ENCODE measurements at regions not wholly inside any gene's neighbourhood (a gene's known extent, or its start where the extent isn't known, plus 50 kb on each side); places are given as distances from the start of the nearest gene placed in this dataset.

GRCh38 chr11:115577701-115578100 is 73.5 kb upstream of the CADM1 start:
- no peak overlapping the region for H3K27ac ChIP-seq
- no peak for DNase-seq
- TF ChIP-seq CTCF (IDR thresholded peaks at IDR 0.05) (no peak), POLR2A (IDR thresholded peaks at IDR 0.05) (no peak)

GRCh38 chr11:115576606-115577380 is 72.6 kb upstream of the CADM1 start:
- Histone ChIP-seq H3K27me3 (no peaks in the 10 kb centered on the region), H3K4me3 (no peak overlapping the region), H3K4me1 (peaks cover 0 to 2% (median 0%) of the 10 kb centered on the region in 4 donors), H3K9me3 (no peaks in the 10 kb centered on the region), H3K36me3 (no peaks in the 10 kb centered on the region), H3K27ac (no peak overlapping the region)
- DNase-seq = no peak
- TF ChIP-seq CTCF (IDR thresholded peaks at IDR 0.05) (no peak), POLR2A (IDR thresholded peaks at IDR 0.05) (no peak)

More at GRCh38 chr11:115577701-115578100, 73.5 kb upstream of the CADM1 start:
- Histone ChIP-seq H3K4me3 (no peak overlapping the region), H3K27me3 (no peaks in the 10 kb centered on the region), H3K4me1 (peaks cover 0 to 5% (median 0%) of the 10 kb centered on the region in 4 donors), H3K9me3 (no peaks in the 10 kb centered on the region), H3K36me3 (no peaks in the 10 kb centered on the region)

- no peak overlapping the region for H3K4me3 ChIP-seq
- H3K4me1 ChIP-seq = no peaks in the 10 kb centered on the region
- H3K27ac ChIP-seq = no peak overlapping the region
- no peak for TF ChIP-seq CTCF (IDR thresholded peaks at IDR 0.05)
- no peak for TF ChIP-seq POLR2A (IDR thresholded peaks at IDR 0.05)
- no peaks in the 10 kb centered on the region for H3K27me3 ChIP-seq
- no peak for DNase-seq
- no peaks in the 10 kb centered on the region for H3K36me3 ChIP-seq
- H3K9me3 ChIP-seq = no peaks in the 10 kb centered on the region
Observed at GRCh38 chr11:115572551-115572950, 68.3 kb upstream of the CADM1 start.

- Histone ChIP-seq H3K27me3 (no peaks in the 10 kb centered on the region), H3K36me3 (no peaks in the 10 kb centered on the region), H3K9me3 (no peaks in the 10 kb centered on the region), H3K4me1 (no peaks in the 10 kb centered on the region), H3K27ac (no peak overlapping the region), H3K4me3 (no peak overlapping the region)
- TF ChIP-seq POLR2A (IDR thresholded peaks at IDR 0.05) (no peak), CTCF (IDR thresholded peaks at IDR 0.05) (no peak)
- no peak for DNase-seq
Observed at GRCh38 chr11:115566180-115566764, 62.1 kb upstream of the CADM1 start.

- Histone ChIP-seq H3K4me3 (no peak overlapping the region), H3K9me3 (no peaks in the 10 kb centered on the region), H3K36me3 (no peaks in the 10 kb centered on the region), H3K27me3 (no peaks in the 10 kb centered on the region), H3K27ac (no peak overlapping the region), H3K4me1 (no peaks in the 10 kb centered on the region)
- no peak for DNase-seq
- TF ChIP-seq POLR2A (IDR thresholded peaks at IDR 0.05) (no peak), CTCF (IDR thresholded peaks at IDR 0.05) (no peak)
Observed at GRCh38 chr11:115564851-115565250, 60.6 kb upstream of the CADM1 start.
